GM18508 (cell line): ENCODE measurements at regions not wholly inside any gene's neighbourhood (a gene's known extent, or its start where the extent isn't known, plus 50 kb on each side); places are given as distances from the start of the nearest gene placed in this dataset.
"Not testable (repeated sequence)": the region's sequence is repeated elsewhere in the genome, so short reads cannot be mapped to it uniquely, and the experiment has no call there.

Experiments
- ATAC-seq: cut with Tn5 transposase; IDR thresholded peaks from one replicate; pipeline ENCODE4 v1.9.1; 2021; ENCODE audit warnings: moderate number of reproducible peaks; ENCODE audit not compliant: insufficient read depth, unreplicated experiment

GRCh38 chr15:38795471-38796245, 231.0 kb upstream of the RASGRP1 start:
- ATAC-seq: no peak

- ATAC-seq: no peak
Measured at GRCh38 chr15:38796589-38796988, 232.0 kb upstream of the RASGRP1 start.

GRCh38 chr15:38797506-38797905, 232.9 kb upstream of the RASGRP1 start:
- not testable (repeated sequence) for ATAC-seq

GRCh38 chr15:38799202-38799601, 234.6 kb upstream of the RASGRP1 start:
- ATAC-seq: not testable (repeated sequence)

GRCh38 chr15:38809621-38810020, 245.0 kb upstream of the RASGRP1 start:
- no peak for ATAC-seq

- ATAC-seq: no peak
Measured at GRCh38 chr15:38810686-38811085, 246.1 kb upstream of the RASGRP1 start.

GRCh38 chr15:38814254-38814653, 249.6 kb upstream of the RASGRP1 start:
- not testable (repeated sequence) for ATAC-seq

- ATAC-seq: no peak
Measured at GRCh38 chr15:38814891-38815290, 250.3 kb upstream of the RASGRP1 start.

- ATAC-seq: peak; percentile 88
Measured at GRCh38 chr15:38817427-38818156, 253.0 kb upstream of the RASGRP1 start.

GRCh38 chr15:38818157-38818790, 253.7 kb upstream of the RASGRP1 start:
- no peak for ATAC-seq

GRCh38 chr15:38819387-38819950, 254.9 kb upstream of the RASGRP1 start:
- ATAC-seq: no peak

- ATAC-seq: no peak
Measured at GRCh38 chr15:38823263-38823662, 258.6 kb upstream of the RASGRP1 start.

- ATAC-seq: no peak
Measured at GRCh38 chr15:38824719-38825118, 260.1 kb upstream of the RASGRP1 start.

- ATAC-seq: no peak
Measured at GRCh38 chr15:38826880-38827279, 262.3 kb upstream of the RASGRP1 start.

- ATAC-seq: no peak
Measured at GRCh38 chr15:38828031-38828532, 263.5 kb upstream of the RASGRP1 start.

- no peak for ATAC-seq
Measured at GRCh38 chr15:38829086-38829485, 264.5 kb upstream of the RASGRP1 start.

GRCh38 chr15:38842226-38842625, 277.6 kb upstream of the RASGRP1 start:
- ATAC-seq: no peak

- ATAC-seq: no peak
Measured at GRCh38 chr15:38843051-38843501, 278.5 kb upstream of the RASGRP1 start.

- no peak for ATAC-seq
Measured at GRCh38 chr15:38843736-38844590, 279.3 kb upstream of the RASGRP1 start.

GRCh38 chr15:38844736-38845135, 280.1 kb upstream of the RASGRP1 start:
- ATAC-seq: no peak
